Natural killer cell (primary cell): ENCODE measurements at regions not wholly inside any gene's neighbourhood (a gene's known extent, or its start where the extent isn't known, plus 50 kb on each side); places are given as distances from the start of the nearest gene placed in this dataset.
"Not testable (repeated sequence)": the region's sequence is repeated elsewhere in the genome, so short reads cannot be mapped to it uniquely, and the experiment has no call there.

Experiments
- ATAC-seq, 3 donors: fragments of 150-1000 bp in 2 of 3; fragments of 200-7000 bp in 1 of 3; cut with Tn5 transposase; 1 replicate in 1 of 3; 2 replicates in 2 of 3; pipeline ENCODE4 v1.10.0; 2021; ENCODE audit warnings: mild to moderate bottlenecking in 2 of 3, moderate library complexity in 2 of 3
- DNase-seq, 2 donors: peaks; one replicate each; pipeline versions ENCODE4 v3.0.0 to v3.0.0-alpha.2; 2013 to 2021; ENCODE audit warnings: mixed read lengths in 1 of 2
- H3K27ac ChIP-seq: one replicate; pipeline ENCODE4 v1.5.1; 2013; ENCODE audit warnings: mild to moderate bottlenecking, low read length
- H3K27me3 ChIP-seq: one replicate; pipeline ENCODE4 v1.6.1; 2013; ENCODE audit warnings: low read length; ENCODE audit not compliant: control insufficient read depth, insufficient read depth
- H3K36me3 ChIP-seq: one replicate; pipeline ENCODE4 v1.6.1; 2013; ENCODE audit warnings: low read length; ENCODE audit not compliant: control insufficient read depth, insufficient read depth
- H3K4me1 ChIP-seq: one replicate; pipeline ENCODE4 v1.6.1; 2013; ENCODE audit warnings: low read length; ENCODE audit not compliant: control insufficient read depth, insufficient read depth
- H3K4me3 ChIP-seq: one replicate; pipeline ENCODE4 v1.5.1; 2013; ENCODE audit warnings: low read length
- H3K9me3 ChIP-seq: one replicate; pipeline ENCODE4 v1.6.1; 2013; ENCODE audit warnings: low read length; ENCODE audit not compliant: control insufficient read depth, insufficient read depth
- H3K27ac Mint-ChIP-seq, 2 donors: one replicate each; pipeline ENCODE4 v1.8.0; 2022; ENCODE audit warnings: mild to moderate bottlenecking in 2 of 2, mixed read lengths in 2 of 2, moderate library complexity in 1 of 2
- H3K27me3 Mint-ChIP-seq, 2 donors: one replicate each; pipeline ENCODE4 v1.8.0; 2022; ENCODE audit warnings: low read depth in 2 of 2, mixed read lengths in 2 of 2
- H3K36me3 Mint-ChIP-seq: one replicate; pipeline ENCODE4 v1.8.0; 2022; ENCODE audit warnings: mixed read lengths
- H3K4me1 Mint-ChIP-seq, 2 donors: one replicate each; pipeline ENCODE4 v1.8.0; 2022; ENCODE audit warnings: mixed read lengths in 2 of 2
- H3K4me3 Mint-ChIP-seq: one replicate; pipeline ENCODE4 v1.8.0; 2022; ENCODE audit warnings: mild to moderate bottlenecking, moderate library complexity, mixed read lengths
- H3K9me3 Mint-ChIP-seq, 2 donors: one replicate each; pipeline ENCODE4 v1.8.0; 2022; ENCODE audit warnings: mixed read lengths in 2 of 2
- WGBS: methylation state at CpG from one replicate; pipeline ENCODE4 v1.1.7; 2013; ENCODE audit warnings: missing lambda C conversion rate; ENCODE audit not compliant: insufficient coverage; 5-methylcytosine and 5-hydroxymethylcytosine counted together
- intact Hi-C: fragments of 100-400 bp; cut with micrococcal nuclease; formaldehyde crosslinking; loops from one replicate; pipeline ENCODE4 v1.14.2; 2022
- TF ChIP-seq, protein P1 (sequence below): fragments of 200-600 bp; IDR thresholded peaks from one replicate; pipeline ENCODE4 v1.8.0; 2022; ENCODE audit warnings: antibody characterized with exemption

DNA sequence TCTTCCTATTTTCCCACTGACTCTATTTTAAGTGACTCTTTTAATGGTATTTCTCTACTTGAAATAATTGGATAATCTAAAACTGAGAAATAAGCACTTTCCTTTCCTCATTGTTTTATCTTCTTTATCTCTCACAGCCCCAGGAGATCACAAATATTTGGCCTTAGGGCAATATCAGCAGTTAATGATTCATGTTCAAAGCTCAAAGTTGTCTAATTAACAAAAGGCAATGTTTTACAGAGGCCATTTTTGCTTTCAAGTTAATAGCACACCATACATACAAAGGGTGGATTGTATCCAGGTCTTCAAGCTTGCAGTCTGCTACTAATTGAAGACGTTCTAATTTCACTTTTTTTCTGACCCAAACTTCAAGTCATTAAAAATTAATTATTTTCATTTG lies 120.1 kb downstream of the LRRN1 start:
- H3K9me3 Mint-ChIP-seq, result peaks cover 5 to 14% of the 10 kb centered on the region in 2 donors
- H3K4me1 Mint-ChIP-seq, result no peaks in the 10 kb centered on the region
- DNase-seq (no peak), ATAC-seq (no peak)
- no peaks in the 10 kb centered on the region for H3K27me3 ChIP-seq
- H3K4me1 ChIP-seq, result no peaks in the 10 kb centered on the region
- no peak overlapping the region for H3K4me3 ChIP-seq
- H3K27me3 Mint-ChIP-seq, result no peaks in the 10 kb centered on the region
- H3K27ac Mint-ChIP-seq, result no peak overlapping the region
- intact Hi-C loops, result no loop called here
- H3K36me3 Mint-ChIP-seq, result no peaks in the 10 kb centered on the region
- H3K4me3 Mint-ChIP-seq, result no peak overlapping the region
- 67% methylated on average over 1 of the region's 1 CpG for WGBS
- H3K36me3 ChIP-seq, result no peaks in the 10 kb centered on the region
- TF ChIP-seq, protein P1, sequence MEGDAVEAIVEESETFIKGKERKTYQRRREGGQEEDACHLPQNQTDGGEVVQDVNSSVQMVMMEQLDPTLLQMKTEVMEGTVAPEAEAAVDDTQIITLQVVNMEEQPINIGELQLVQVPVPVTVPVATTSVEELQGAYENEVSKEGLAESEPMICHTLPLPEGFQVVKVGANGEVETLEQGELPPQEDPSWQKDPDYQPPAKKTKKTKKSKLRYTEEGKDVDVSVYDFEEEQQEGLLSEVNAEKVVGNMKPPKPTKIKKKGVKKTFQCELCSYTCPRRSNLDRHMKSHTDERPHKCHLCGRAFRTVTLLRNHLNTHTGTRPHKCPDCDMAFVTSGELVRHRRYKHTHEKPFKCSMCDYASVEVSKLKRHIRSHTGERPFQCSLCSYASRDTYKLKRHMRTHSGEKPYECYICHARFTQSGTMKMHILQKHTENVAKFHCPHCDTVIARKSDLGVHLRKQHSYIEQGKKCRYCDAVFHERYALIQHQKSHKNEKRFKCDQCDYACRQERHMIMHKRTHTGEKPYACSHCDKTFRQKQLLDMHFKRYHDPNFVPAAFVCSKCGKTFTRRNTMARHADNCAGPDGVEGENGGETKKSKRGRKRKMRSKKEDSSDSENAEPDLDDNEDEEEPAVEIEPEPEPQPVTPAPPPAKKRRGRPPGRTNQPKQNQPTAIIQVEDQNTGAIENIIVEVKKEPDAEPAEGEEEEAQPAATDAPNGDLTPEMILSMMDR, result no peak
- no peak overlapping the region for H3K27ac ChIP-seq
- no peaks in the 10 kb centered on the region for H3K9me3 ChIP-seq

DNA sequence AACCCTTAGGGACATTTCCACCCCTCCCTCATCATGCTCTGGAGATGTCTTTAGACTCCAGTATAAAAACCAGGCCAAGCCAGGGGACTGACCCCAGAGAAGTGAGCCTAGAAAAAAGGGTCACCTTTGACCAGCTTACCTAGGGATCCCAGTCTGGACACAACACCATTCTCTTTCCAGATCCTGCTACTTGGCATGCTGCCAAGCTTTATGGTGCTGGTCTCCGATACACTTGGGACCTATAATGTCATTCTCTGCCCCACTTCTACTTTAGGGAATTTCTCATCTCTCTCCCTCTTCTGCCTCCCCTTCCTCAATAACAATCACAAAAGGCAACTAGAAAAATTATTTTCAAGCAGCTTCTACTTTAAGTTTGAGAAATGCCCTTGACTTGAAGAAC lies 124.4 kb downstream of the LRRN1 start:
- DNase-seq, result no peak
- Histone ChIP-seq H3K36me3 (no peaks in the 10 kb centered on the region), H3K27ac (no peak overlapping the region), H3K4me1 (no peaks in the 10 kb centered on the region), H3K9me3 (no peaks in the 10 kb centered on the region), H3K4me3 (no peak overlapping the region), H3K27me3 (no peaks in the 10 kb centered on the region)
- TF ChIP-seq, protein P1, result no peak
- intact Hi-C loops, result no loop called here
- H3K4me3 Mint-ChIP-seq, result no peak overlapping the region
- no peaks in the 10 kb centered on the region for H3K27me3 Mint-ChIP-seq
- H3K9me3 Mint-ChIP-seq, result peaks cover 7% of the 10 kb centered on the region in 2 donors
- no peaks in the 10 kb centered on the region for H3K4me1 Mint-ChIP-seq
- H3K27ac Mint-ChIP-seq, result no peak overlapping the region
- 92% methylated on average over 1 of the region's 1 CpG for WGBS
- no peak for ATAC-seq
- H3K36me3 Mint-ChIP-seq, result no peaks in the 10 kb centered on the region

DNA sequence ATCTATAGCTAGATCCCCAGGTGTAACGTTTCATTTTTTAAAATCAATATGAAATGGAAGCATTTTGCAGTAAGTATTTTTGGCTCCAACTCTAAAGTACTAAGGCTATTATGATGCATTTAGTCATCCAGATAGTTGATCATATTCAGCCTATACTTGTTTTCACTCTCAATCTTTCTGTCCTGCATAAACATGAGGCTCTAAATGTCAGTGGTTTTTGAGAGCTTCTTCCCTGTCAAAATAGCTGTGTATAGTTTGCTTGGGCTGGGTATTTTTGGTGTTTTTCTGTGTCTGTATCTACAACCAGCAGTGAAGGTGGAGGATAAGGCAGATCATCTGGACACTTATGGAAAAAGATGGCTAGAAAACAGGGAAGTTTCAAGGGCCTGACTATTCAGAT lies 128.0 kb downstream of the LRRN1 start:
- Histone ChIP-seq H3K27ac (no peak overlapping the region), H3K4me1 (no peaks in the 10 kb centered on the region), H3K4me3 (no peak overlapping the region), H3K36me3 (no peaks in the 10 kb centered on the region), H3K27me3 (no peaks in the 10 kb centered on the region), H3K9me3 (no peaks in the 10 kb centered on the region)
- DNase-seq, result no peak
- intact Hi-C loops, result no loop called here
- TF ChIP-seq, protein P1, result no peak
- ATAC-seq, result no peak
- no peaks in the 10 kb centered on the region for H3K4me1 Mint-ChIP-seq
- H3K9me3 Mint-ChIP-seq, result peaks cover 7 to 10% of the 10 kb centered on the region in 2 donors
- H3K4me3 Mint-ChIP-seq, result no peak overlapping the region
- no peak overlapping the region for H3K27ac Mint-ChIP-seq
- H3K36me3 Mint-ChIP-seq, result peaks cover 10% of the 10 kb centered on the region
- 100% methylated on average over 1 of the region's 1 CpG for WGBS
- no peaks in the 10 kb centered on the region for H3K27me3 Mint-ChIP-seq

DNA sequence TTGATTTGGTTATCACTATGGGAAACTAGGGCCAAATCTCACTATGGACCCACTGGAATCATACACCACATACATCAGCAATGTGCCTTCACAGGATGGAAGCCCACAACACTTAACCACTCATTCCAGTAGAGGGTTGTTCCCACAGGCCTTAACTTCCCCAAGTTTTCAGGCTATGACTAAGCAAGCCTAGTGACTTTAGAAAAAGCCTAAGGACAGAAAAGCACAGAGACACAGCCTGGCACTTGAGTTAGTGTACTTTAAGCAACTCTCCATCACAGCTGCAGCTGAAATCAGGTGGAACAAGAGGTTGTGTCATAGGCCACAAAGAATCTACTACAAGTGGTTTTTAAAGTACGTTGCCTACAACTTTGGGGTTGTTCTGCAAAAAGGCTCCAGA lies 128.7 kb downstream of the LRRN1 start:
- Histone ChIP-seq H3K36me3 (no peaks in the 10 kb centered on the region), H3K27ac (no peak overlapping the region), H3K27me3 (no peaks in the 10 kb centered on the region), H3K4me3 (no peak overlapping the region), H3K9me3 (no peaks in the 10 kb centered on the region), H3K4me1 (no peaks in the 10 kb centered on the region)
- Mint-ChIP-seq H3K4me1 (no peaks in the 10 kb centered on the region), H3K9me3 (peaks cover 3 to 7% of the 10 kb centered on the region in 2 donors), H3K36me3 (peaks cover 10% of the 10 kb centered on the region), H3K27me3 (no peaks in the 10 kb centered on the region), H3K27ac (no peak overlapping the region), H3K4me3 (no peak overlapping the region)
- WGBS, result 85% methylated on average over 1 of the region's 1 CpG
- intact Hi-C loops, result no loop called here
- TF ChIP-seq, protein P1, result no peak
- DNase-seq (no peak), ATAC-seq (no peak)

DNA sequence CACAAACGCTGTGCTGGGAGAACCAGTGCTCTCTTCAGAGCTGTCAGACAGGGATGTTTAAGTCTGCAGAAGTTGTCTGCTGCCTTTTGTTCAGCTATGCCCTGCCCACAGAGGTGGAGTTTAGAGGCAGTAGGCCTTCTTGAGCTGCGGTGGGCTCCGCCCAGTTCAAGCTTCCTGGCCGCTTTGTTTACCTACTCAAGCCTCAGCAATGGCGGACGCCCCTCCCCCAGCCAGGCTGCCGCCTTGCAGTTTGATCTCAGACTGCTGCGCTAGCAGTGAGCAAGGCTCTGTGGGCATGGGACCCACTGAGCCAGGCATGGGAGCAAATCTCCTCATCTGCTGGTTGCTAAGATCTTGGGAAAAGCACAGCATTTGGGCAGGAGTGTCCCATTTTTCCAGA lies 142.1 kb downstream of the LRRN1 start:
- Mint-ChIP-seq H3K36me3 (peaks cover 15% of the 10 kb centered on the region), H3K9me3 (peaks cover 18 to 21% of the 10 kb centered on the region in 2 donors)
- H3K27me3 Mint-ChIP-seq, H3K9me3 ChIP-seq, H3K4me1 Mint-ChIP-seq, H3K27me3 ChIP-seq, DNase-seq, H3K4me1 ChIP-seq, ATAC-seq, H3K36me3 ChIP-seq, H3K4me3 Mint-ChIP-seq, intact Hi-C loops, H3K27ac ChIP-seq, H3K4me3 ChIP-seq, H3K27ac Mint-ChIP-seq: not testable (repeated sequence)
- WGBS, result 89% methylated on average over 8 of the region's 8 CpGs
